Large intestine (tissue), 3 donors: ENCODE measurements at regions not wholly inside any gene's neighbourhood (a gene's known extent, or its start where the extent isn't known, plus 50 kb on each side); places are given as distances from the start of the nearest gene placed in this dataset.

ENCODE experiments used
- DNase-seq, 2 donors: peaks; one replicate each; pipeline versions ENCODE4 v3.0.0 to v3.0.0-alpha.2; 2013
- H3K27ac ChIP-seq: one replicate; pipeline ENCODE4 v1.5.1; 2013; ENCODE audit warnings: low read length
- H3K27me3 ChIP-seq: 2 replicates; pipeline ENCODE4 v1.6.1; 2013; ENCODE audit warnings: low read length; ENCODE audit not compliant: control insufficient read depth, insufficient read depth
- H3K36me3 ChIP-seq: 2 replicates; pipeline ENCODE4 v1.6.1; 2013; ENCODE audit warnings: low read length; ENCODE audit not compliant: control insufficient read depth, insufficient read depth
- H3K4me1 ChIP-seq: one replicate; pipeline ENCODE4 v1.6.1; 2013; ENCODE audit warnings: low read length; ENCODE audit not compliant: control insufficient read depth, insufficient read depth
- H3K4me3 ChIP-seq: one replicate; pipeline ENCODE4 v1.5.1; 2013; ENCODE audit warnings: low read length
- H3K9me3 ChIP-seq: one replicate; pipeline ENCODE4 v1.6.1; 2013; ENCODE audit warnings: mild to moderate bottlenecking, low read depth, low read length, moderate library complexity; ENCODE audit not compliant: control insufficient read depth
- WGBS: methylation state at CpG from one replicate; pipeline ENCODE4 v1.1.5; 2013; ENCODE audit warnings: low lambda C conversion rate; ENCODE audit not compliant: insufficient coverage; 5-methylcytosine and 5-hydroxymethylcytosine counted together

- Histone ChIP-seq H3K4me1 (no peaks in the 10 kb centered on the region), H3K4me3 (no peak overlapping the region), H3K27ac (no peak overlapping the region), H3K27me3 (no peaks in the 10 kb centered on the region), H3K9me3 (no peaks in the 10 kb centered on the region), H3K36me3 (no peaks in the 10 kb centered on the region)
- no peak for DNase-seq
These were observed 195.6 kb upstream of the SSTR1 start for GRCh38 chr14:38012056-38012455.

DNA sequence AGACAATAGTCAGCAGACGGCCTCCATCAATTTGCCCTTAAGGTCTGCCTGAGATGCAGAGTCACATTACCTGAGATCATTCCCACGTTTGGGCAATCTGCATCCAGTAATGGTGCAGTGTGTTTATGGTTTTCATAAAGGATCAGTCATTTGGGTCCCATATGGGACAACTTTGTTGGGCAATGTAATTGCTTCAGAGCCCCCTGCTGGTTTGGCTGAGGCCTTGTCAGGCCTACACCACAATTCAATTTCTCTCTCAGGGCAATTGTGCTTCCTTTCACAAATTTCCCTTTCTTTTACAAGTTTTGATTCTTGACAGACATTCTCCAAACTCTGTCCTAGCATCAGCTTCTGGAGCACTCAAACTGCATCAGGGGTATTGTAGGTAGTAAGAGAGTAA is 191.2 kb upstream of the SSTR1 start:
- no peak overlapping the region for H3K27ac ChIP-seq
- no peaks in the 10 kb centered on the region for H3K27me3 ChIP-seq
- H3K4me3 ChIP-seq = no peak overlapping the region
- no CpG with 5 or more reads among the region's 2 CpGs for WGBS
- no peak for DNase-seq
- no peaks in the 10 kb centered on the region for H3K4me1 ChIP-seq
- no peaks in the 10 kb centered on the region for H3K9me3 ChIP-seq
- no peaks in the 10 kb centered on the region for H3K36me3 ChIP-seq

- Histone ChIP-seq H3K36me3 (no peaks in the 10 kb centered on the region), H3K27me3 (no peaks in the 10 kb centered on the region), H3K9me3 (no peaks in the 10 kb centered on the region), H3K4me1 (no peaks in the 10 kb centered on the region), H3K4me3 (no peak overlapping the region), H3K27ac (no peak overlapping the region)
- no peak for DNase-seq
- 100% methylated on average over 2 of the region's 2 CpGs for WGBS
These were observed 185.8 kb upstream of the SSTR1 start for GRCh38 chr14:38021861-38022260.

DNA sequence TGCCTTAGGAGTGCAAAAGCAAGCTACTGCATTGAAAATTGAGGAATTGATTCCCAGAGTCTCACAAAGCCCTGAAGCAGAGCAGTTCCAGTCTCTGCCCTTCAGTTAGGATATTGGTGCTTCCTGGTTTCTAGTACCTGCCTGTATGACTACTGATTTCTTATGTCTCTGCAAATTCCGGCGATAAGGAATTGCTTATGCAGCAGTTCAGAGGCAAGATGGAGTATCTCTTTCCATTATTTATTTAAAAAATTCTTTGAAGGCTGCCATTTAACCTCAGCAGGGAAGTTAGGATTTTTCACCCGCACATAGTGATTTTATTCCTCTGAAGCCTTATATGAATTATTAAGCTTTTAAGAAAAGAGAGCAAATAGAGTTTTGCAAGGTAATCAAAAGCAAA is 184.9 kb upstream of the SSTR1 start:
- Histone ChIP-seq H3K36me3 (no peaks in the 10 kb centered on the region), H3K27me3 (no peaks in the 10 kb centered on the region), H3K4me3 (no peak overlapping the region), H3K9me3 (no peaks in the 10 kb centered on the region), H3K4me1 (no peaks in the 10 kb centered on the region), H3K27ac (no peak overlapping the region)
- WGBS = 79% methylated on average over 3 of the region's 3 CpGs
- DNase-seq = no peak

DNA sequence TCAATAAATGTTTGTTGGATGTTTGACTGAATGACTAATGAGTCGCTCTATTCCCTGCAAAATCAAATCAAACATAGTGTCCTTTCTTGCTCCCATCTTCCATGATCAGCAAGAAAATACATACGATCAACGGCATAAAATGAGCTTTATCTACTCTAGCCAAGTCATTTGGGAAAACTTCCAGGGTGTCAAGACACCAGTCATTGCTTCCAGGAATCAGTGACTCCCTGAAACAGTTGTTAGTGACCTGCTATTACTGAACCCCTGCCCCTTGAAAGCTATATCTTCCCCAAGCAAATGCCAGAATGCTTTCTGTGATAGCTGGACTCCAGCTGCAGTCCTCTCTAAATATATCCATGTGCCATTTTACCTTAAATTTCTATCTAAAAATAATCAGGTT is 169.5 kb upstream of the SSTR1 start:
- Histone ChIP-seq H3K36me3 (no peaks in the 10 kb centered on the region), H3K27ac (no peak overlapping the region), H3K4me3 (no peak overlapping the region), H3K4me1 (no peaks in the 10 kb centered on the region), H3K27me3 (no peaks in the 10 kb centered on the region), H3K9me3 (no peaks in the 10 kb centered on the region)
- no CpG with 5 or more reads among the region's 3 CpGs for WGBS
- DNase-seq = no peak

DNA sequence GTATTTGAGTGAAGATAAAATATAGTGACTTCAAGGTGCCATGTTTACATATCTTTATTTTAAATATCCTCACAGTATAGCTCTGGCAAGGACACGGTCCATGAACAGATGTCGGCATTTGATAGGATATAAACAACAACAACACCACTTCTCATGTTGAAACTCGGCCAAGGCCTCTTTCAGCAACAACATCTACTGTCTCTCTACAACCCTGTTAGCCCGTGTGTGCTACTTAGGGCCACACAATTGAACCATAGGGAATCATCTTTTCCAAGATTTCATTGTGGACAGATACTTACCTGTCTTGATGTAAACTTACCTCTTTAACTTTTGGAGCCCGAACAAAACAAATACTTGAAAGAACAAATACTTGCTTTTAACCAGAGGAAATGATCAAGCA is 168.7 kb upstream of the SSTR1 start:
- Histone ChIP-seq H3K36me3 (no peaks in the 10 kb centered on the region), H3K4me3 (no peak overlapping the region), H3K27me3 (no peaks in the 10 kb centered on the region), H3K27ac (no peak overlapping the region), H3K9me3 (no peaks in the 10 kb centered on the region), H3K4me1 (no peaks in the 10 kb centered on the region)
- 83% methylated on average over 1 of the region's 5 CpGs for WGBS
- DNase-seq = no peak

DNA sequence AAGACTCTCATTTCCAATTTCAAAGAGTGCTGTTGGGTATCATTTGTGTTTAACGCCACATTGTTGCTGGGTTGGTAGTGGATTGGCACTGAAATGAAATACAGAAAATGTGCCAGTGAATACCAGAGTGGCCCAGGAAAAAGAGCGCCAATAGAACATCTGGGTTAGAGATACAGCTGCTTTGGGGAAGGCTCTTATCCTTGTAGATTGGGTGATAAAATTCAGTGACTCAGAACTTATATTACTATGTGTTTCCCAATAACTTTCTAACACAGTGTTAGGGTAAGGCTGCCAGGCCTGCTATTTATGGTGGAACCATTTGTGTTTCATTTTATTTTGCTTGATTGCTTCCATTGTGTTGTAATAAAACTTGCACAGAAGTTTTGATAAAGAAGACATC is 168.2 kb upstream of the SSTR1 start:
- H3K4me3 ChIP-seq = no peak overlapping the region
- H3K4me1 ChIP-seq = no peaks in the 10 kb centered on the region
- no peak for DNase-seq
- H3K36me3 ChIP-seq = no peaks in the 10 kb centered on the region
- no peak overlapping the region for H3K27ac ChIP-seq
- H3K9me3 ChIP-seq = no peaks in the 10 kb centered on the region
- WGBS = no CpG with 5 or more reads among the region's 2 CpGs
- no peaks in the 10 kb centered on the region for H3K27me3 ChIP-seq

GRCh38 chr14:38040411-38040810 is 167.3 kb upstream of the SSTR1 start:
- H3K9me3 ChIP-seq = no peaks in the 10 kb centered on the region
- DNase-seq = no peak
- H3K27me3 ChIP-seq = no peaks in the 10 kb centered on the region
- H3K4me1 ChIP-seq = no peaks in the 10 kb centered on the region
- H3K4me3 ChIP-seq = no peak overlapping the region
- WGBS = no CpG with 5 or more reads among the region's 1 CpG
- no peak overlapping the region for H3K27ac ChIP-seq
- H3K36me3 ChIP-seq = no peaks in the 10 kb centered on the region

- Histone ChIP-seq H3K4me1 (no peaks in the 10 kb centered on the region), H3K36me3 (no peaks in the 10 kb centered on the region), H3K9me3 (no peaks in the 10 kb centered on the region), H3K27me3 (no peaks in the 10 kb centered on the region), H3K27ac (no peak overlapping the region), H3K4me3 (no peak overlapping the region)
- DNase-seq = peak in 1 of 2 donors; percentile 5
- WGBS = 100% methylated on average over 1 of the region's 7 CpGs
These were observed 165.4 kb upstream of the SSTR1 start for GRCh38 chr14:38042322-38042721.

- no peak overlapping the region for H3K27ac ChIP-seq
- no peaks in the 10 kb centered on the region for H3K9me3 ChIP-seq
- no peak overlapping the region for H3K4me3 ChIP-seq
- no peaks in the 10 kb centered on the region for H3K4me1 ChIP-seq
- no peaks in the 10 kb centered on the region for H3K36me3 ChIP-seq
- H3K27me3 ChIP-seq = no peaks in the 10 kb centered on the region
- WGBS = no CpG with 5 or more reads among the region's 4 CpGs
- DNase-seq = no peak
These were observed 163.0 kb upstream of the SSTR1 start for GRCh38 chr14:38044710-38045109.

DNA sequence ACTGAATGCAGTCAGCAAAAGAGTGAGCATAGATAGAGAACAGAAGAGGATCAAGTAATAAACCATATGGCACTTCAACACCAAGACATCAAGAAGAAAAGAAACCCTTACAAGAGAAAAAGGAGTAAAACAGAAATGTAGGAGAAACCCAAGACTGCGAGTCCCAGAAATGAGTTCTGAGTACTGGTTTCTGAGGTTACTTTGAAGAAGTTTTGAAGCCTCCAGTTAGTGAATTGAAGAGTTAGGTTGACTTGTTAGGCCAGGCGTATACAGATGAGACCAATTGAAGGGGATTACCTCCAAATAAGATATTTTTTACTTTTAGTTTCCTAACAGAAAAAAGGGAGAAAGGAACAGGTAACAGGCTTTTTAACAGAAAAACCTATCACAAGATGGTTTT is 162.2 kb upstream of the SSTR1 start:
- Histone ChIP-seq H3K27ac (no peak overlapping the region), H3K4me3 (no peak overlapping the region), H3K27me3 (no peaks in the 10 kb centered on the region), H3K36me3 (no peaks in the 10 kb centered on the region), H3K9me3 (no peaks in the 10 kb centered on the region), H3K4me1 (no peaks in the 10 kb centered on the region)
- DNase-seq = no peak
- 60% methylated on average over 1 of the region's 2 CpGs for WGBS
